T47D (cell line): ENCODE measurements at regions not wholly inside any gene's neighbourhood (a gene's known extent, or its start where the extent isn't known, plus 50 kb on each side); places are given as distances from the start of the nearest gene placed in this dataset.

ENCODE experiments used
- DNase-seq, 2 experiments: peaks; one replicate each; pipeline versions ENCODE4 v3.0.0 to v3.0.0-alpha.2; 2011 to 2012; ENCODE audit warnings: low read depth in 1 of 2, low spot score in 1 of 2
- JUND ChIP-seq: IDR thresholded peaks from 2 replicates; pipeline ENCODE4 v1.6.1; 2012; ENCODE audit warnings: low read depth
- in situ Hi-C: cut with HindIII; loops from 2 replicates; pipeline ENCODE4 v1.10.0; 2016; ENCODE audit warnings: low sequenced_read_pairs, low pct_unique_long_range_greater_than_20kb

GRCh38 chr12:89024580-89024979 is 327.7 kb downstream of the DUSP6 start:
- no peak for DNase-seq
- TF ChIP-seq JUND, result no peak
- in situ Hi-C loops, result no loop called here

DNA sequence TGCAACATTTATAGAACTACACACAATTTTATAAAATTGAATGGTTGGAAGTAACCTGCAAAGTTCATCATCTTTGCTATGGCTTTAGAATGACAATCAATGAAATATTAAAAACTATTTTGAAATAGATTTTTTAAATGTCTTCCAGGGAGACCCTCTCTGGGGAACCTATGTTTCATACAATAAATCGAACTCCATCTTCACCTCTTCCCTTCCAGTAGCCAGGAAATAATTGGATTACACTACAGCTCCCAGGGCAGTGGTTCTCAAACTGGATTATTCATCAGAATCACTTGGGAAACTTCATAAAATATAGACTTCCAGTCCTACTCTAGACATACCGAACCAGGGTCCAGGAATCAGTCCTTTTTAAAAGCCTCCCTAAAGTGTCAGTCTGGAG is 328.4 kb downstream of the DUSP6 start:
- no peak for TF ChIP-seq JUND
- in situ Hi-C loops, result no loop called here
- no peak for DNase-seq

- in situ Hi-C loops, result no loop called here
These were observed 331.6 kb downstream of the DUSP6 start for GRCh38 chr12:89020689-89021088.

GRCh38 chr12:89020121-89020480 is 332.2 kb downstream of the DUSP6 start:
- in situ Hi-C loops, result no loop called here

More at GRCh38 chr12:89020689-89021088, 331.6 kb downstream of the DUSP6 start:
- no peak for TF ChIP-seq JUND
- no peak for DNase-seq

GRCh38 chr12:89019439-89020120 is 332.7 kb downstream of the DUSP6 start:
- in situ Hi-C loops, result no loop called here
- TF ChIP-seq JUND, result no peak
- peak; percentile 45 to 94 for DNase-seq

More at GRCh38 chr12:89020121-89020480, 332.2 kb downstream of the DUSP6 start:
- TF ChIP-seq JUND, result no peak
- no peak for DNase-seq

DNA sequence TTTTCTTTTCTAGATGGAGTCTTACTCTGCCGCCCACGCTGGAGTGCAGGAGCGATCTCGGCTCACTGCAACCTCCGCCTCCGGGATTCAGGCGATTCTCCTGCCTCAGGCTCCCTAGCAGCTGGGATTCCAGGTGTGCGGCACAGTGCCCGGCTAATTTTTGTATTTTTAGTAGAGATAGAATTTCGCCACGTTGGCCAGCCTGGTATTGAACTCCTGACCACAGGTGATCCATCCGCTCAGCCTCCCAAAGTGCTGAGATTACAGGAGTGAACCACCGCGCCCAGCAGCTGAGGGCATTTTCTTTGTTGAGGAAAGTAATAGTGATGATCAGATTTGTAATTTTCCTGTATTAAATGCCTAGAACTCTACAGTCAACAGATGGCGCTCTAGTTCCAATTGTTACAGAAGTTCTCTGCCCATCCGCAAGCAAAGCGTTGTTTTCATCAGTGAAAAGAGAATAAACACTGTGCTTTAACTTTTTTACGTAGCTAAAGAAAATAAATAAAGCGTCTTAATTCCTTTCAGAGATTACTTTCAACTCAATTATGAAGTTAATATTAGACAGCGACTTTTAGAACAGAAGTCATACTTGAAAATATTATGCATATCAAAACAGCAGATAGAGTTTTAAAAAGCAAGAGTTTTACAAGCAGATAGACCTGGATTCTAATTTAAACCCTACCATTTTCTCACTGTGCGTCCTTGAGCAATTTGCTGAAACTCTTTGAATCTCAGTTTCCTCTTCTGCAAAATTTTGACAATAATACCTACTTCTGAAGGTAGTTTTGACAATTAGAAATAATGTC is 335.1 kb downstream of the DUSP6 start:
- DNase-seq, result peak; percentile 15 to 84
- TF ChIP-seq JUND, result no peak
- in situ Hi-C loops, result no loop called here

DNA sequence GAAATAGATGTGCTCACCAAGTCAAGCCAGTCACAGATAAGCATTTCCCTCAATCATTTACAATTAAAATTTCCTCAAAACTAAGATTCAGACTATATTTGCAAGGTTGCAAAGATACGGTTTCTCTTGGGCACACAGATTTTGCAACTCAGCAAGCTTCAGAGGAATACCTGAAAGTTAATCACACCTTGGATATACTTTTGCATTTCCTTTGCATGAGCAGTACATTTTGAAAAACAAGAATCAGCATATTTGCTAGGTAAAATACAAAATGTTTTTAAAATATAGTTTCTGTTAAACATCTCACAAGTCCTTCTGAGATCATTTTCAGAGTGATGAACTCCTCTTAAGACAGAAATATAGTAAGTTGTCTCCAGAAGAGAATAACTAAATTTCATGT is 336.9 kb downstream of the DUSP6 start:
- no peak for TF ChIP-seq JUND
- in situ Hi-C loops, result no loop called here
- DNase-seq, result no peak

DNA sequence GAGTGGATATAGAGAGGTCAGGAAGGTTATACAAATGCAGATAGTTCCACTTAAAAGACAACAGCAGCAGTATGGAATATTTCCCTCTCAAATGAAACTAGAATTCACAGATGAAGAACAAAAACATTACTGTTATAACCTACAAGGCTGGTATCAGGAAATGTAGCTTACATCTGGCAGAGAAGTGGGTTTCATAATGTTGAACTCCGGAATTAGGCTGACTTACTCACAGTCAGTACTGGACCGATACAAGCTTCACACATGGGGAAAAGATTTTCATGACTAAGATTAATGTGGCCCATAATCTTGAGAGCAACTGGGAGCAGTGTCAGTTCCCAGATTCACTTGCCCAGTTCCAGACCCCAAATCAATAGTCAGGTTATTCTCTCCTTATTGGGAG is 353.9 kb downstream of the DUSP6 start:
- no peak for TF ChIP-seq JUND
- no peak for DNase-seq
- in situ Hi-C loops, result no loop called here

DNA sequence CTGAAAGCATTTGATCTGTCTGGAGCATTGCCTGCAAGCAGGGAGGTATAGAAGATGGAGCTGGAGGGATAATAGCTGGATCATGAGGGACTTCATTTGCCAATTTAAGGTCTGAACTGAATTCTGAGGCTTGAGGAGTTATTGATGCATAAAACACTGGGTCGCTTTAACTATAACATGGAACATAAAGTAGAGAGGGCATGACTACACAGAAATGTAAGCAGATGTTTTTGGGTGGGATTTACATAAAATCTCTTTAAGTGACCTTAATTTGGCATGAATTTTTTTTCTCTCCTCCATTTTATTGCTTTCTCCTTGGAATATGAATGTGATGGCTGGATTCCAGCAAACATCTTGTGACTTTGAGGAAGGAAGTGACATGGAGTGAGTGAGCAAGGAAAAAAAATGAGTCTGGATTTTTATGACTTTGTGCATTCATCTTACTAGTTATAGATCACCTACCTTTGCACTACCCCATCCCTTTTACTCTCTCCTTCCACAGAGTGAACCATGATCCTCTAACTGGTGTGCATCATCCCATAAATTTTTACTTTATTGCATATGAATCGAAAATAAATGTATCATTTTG is 356.0 kb downstream of the DUSP6 start:
- in situ Hi-C loops, result no loop called here
- no peak for TF ChIP-seq JUND
- DNase-seq, result no peak

GRCh38 chr12:88994971-88995370 is 357.3 kb downstream of the DUSP6 start:
- TF ChIP-seq JUND, result no peak
- in situ Hi-C loops, result no loop called here
- no peak for DNase-seq

DNA sequence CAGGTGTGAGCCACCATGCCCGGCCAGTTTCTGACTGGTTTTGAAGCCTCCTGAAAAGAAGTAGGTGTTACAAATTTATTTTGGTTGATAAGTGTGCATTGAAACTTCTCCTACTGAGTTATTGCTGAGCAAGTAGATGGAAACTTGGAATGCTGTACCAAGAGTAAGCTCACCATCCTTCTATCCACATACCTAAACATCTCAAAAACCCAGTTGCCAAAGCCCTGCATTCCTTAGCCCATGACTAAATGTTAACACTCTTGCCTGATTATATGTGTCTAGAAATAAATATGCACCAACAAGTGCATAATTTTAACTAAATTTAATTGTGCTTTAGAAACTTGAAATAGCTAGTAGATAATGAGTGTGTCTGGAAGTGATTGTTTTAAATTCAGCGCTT is 357.8 kb downstream of the DUSP6 start:
- no peak for DNase-seq
- in situ Hi-C loops, result no loop called here
- TF ChIP-seq JUND, result no peak

DNA sequence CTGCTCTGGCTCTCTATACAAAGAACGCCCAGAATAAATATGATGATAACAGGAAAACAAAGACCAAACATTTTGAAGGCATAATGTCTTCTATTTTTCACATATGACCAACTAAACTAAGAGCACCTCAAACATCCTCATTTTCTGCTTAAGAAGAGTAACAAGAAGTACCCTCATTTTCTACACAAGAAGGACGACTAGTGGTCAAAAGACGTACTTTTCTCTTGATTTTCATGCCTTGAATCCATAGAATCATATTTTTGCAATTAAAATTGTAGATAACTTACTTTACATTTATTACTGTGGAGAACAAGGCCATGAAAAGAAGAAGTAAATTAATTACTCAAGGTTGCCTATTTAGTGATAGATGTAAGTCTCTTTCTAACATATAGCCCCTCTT is 358.6 kb downstream of the DUSP6 start:
- TF ChIP-seq JUND, result no peak
- in situ Hi-C loops, result no loop called here
- DNase-seq, result peak; percentile 21 to 83

GRCh38 chr12:88986056-88986455 is 366.2 kb downstream of the DUSP6 start:
- in situ Hi-C loops, result no loop called here
- no peak for TF ChIP-seq JUND
- no peak for DNase-seq

- no peak for TF ChIP-seq JUND
- DNase-seq, result no peak
- in situ Hi-C loops, result no loop called here
These were observed 366.7 kb downstream of the DUSP6 start for GRCh38 chr12:88985631-88986030.
